GM12865 (cell line): ENCODE measurements at regions not wholly inside any gene's neighbourhood (a gene's known extent, or its start where the extent isn't known, plus 50 kb on each side); places are given as distances from the start of the nearest gene placed in this dataset.

Experiments used
- DNase-seq: peaks from one replicate; pipeline ENCODE4 v3.0.0; 2010; ENCODE audit warnings: low read depth
- H3K4me3 ChIP-seq: 2 replicates; pipeline ENCODE4 v1.5.1; 2011; ENCODE audit warnings: mild to moderate bottlenecking, low read depth, low read length, control low read depth
- TF ChIP-seq, protein P1 (sequence below): IDR thresholded peaks from 2 replicates; pipeline ENCODE4 v1.5.1; 2011; ENCODE audit warnings: low read length, control low read depth, low read depth, inconsistent platforms; ENCODE audit not compliant: insufficient read depth; ENCODE audit errors: missing control alignments

DNA sequence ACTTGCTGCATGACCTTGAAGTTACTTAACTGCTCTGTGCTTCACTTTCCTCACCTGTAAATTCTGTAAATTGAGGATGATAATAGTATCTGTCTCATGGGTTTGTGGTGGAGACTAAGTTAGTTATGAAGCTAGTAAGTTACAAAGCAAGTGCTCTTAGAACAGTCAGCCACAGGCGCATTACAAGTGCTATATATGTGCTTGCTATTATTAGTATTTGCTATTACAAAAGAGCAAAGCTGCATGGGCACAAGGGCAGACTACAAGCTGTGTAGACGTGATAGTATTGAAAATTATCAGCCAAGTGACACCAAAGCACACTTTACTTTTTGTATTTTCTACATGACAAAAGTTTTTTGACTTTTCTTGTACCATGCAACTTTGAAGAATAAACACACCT is 150.9 kb upstream of the CTTNBP2NL start:
- H3K4me3 ChIP-seq = no peak overlapping the region
- TF ChIP-seq, protein P1, sequence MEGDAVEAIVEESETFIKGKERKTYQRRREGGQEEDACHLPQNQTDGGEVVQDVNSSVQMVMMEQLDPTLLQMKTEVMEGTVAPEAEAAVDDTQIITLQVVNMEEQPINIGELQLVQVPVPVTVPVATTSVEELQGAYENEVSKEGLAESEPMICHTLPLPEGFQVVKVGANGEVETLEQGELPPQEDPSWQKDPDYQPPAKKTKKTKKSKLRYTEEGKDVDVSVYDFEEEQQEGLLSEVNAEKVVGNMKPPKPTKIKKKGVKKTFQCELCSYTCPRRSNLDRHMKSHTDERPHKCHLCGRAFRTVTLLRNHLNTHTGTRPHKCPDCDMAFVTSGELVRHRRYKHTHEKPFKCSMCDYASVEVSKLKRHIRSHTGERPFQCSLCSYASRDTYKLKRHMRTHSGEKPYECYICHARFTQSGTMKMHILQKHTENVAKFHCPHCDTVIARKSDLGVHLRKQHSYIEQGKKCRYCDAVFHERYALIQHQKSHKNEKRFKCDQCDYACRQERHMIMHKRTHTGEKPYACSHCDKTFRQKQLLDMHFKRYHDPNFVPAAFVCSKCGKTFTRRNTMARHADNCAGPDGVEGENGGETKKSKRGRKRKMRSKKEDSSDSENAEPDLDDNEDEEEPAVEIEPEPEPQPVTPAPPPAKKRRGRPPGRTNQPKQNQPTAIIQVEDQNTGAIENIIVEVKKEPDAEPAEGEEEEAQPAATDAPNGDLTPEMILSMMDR = no peak
- no peak for DNase-seq

GRCh38 chr1:112247036-112247597 is 148.9 kb upstream of the CTTNBP2NL start:
- TF ChIP-seq, protein P1 = no peak
- DNase-seq = no peak
- no peak overlapping the region for H3K4me3 ChIP-seq

GRCh38 chr1:112247961-112248360 is 148.1 kb upstream of the CTTNBP2NL start:
- no peak overlapping the region for H3K4me3 ChIP-seq
- TF ChIP-seq, protein P1 = no peak
- DNase-seq = no peak

GRCh38 chr1:112250892-112251291 is 145.1 kb upstream of the CTTNBP2NL start:
- DNase-seq = no peak
- TF ChIP-seq, protein P1 = no peak
- no peak overlapping the region for H3K4me3 ChIP-seq

GRCh38 chr1:112251766-112252506 is 144.1 kb upstream of the CTTNBP2NL start:
- no peak overlapping the region for H3K4me3 ChIP-seq
- TF ChIP-seq, protein P1 = no peak
- no peak for DNase-seq

DNA sequence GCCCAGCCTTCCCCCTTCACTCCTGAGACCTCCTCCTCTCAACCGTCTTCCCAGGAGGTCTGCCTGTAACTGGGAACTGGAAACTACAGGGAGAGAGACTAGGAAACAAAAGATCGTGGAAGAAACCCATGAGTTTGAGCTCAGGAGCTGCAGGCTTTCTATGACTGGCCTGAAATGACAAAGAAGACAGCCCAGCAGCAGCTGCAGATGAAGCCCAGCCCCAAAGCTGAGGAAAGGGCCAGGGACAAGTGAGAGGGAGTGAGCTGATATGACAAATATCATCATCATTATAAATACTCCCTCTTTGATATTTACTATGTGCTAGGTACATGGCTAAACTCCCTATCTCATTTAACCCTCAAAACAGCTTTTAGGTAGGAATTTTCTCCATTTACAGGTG is 142.6 kb upstream of the CTTNBP2NL start:
- H3K4me3 ChIP-seq = no peak overlapping the region
- TF ChIP-seq, protein P1 = no peak
- DNase-seq = no peak

DNA sequence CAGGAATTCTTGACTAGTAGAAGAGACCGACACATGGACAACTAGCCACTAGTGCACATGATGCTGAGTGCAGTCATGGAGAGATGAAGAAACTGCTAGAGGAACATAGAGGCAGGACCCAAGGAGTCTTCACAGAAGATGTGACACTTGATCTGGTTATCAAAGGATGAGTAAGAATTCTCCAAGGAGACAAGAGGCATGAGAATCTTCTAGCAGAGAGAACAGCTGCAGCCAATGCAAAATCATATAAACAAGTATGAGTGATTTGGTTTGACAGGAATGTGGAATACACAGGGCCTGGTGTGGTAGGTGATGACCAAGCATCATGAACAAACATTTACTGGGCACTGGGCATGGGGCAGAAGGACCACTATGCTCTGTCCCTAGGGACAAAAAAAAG is 140.9 kb upstream of the CTTNBP2NL start:
- TF ChIP-seq, protein P1 = no peak
- DNase-seq = no peak
- H3K4me3 ChIP-seq = no peak overlapping the region
